ENCODE measurements at regions not wholly inside any gene's neighbourhood (a gene's known extent, or its start where the extent isn't known, plus 50 kb on each side); places are given as distances from the start of the nearest gene placed in this dataset.

DNA sequence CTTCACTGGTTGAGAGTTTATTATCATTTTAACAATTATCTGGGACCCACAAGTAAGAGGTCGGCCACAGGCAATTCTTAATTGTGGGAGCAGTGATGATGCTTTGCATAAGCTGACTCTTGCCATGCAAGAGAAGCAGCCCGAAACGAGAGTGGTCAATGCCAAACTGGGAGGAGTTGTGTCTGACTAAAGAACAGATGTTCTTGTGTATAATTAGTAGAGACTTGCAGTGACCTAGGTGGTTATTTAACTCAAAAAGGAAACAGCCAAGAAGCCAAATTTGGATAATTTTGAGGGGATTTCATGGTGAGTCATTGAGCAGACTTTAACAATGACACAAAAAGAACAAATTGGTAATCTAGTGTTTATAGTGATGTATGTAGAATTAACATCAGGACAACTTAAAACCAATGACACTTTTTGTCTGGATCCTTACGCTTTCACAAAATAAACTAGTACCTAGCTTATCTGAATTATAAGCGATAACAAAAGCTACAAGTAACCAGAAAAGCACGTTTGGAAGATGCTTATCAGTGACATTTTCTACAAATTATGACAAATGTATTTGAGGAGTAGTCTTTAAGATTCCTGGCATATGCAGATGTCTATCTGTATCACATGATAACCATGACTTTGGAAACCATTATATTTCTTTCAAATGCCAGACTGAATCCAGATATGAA, 184.7 kb upstream of the DLGAP1 start:
- peaks cover 8% of the 10 kb centered on the region for H3K4me1 Mint-ChIP-seq (ENCODE audit: low read depth)
- H3K27me3 Mint-ChIP-seq (ENCODE audit: low read depth), result no peaks in the 10 kb centered on the region
- H3K4me3 Mint-ChIP-seq (ENCODE audit: unreplicated experiment), result no peak overlapping the region
- H3K36me3 Mint-ChIP-seq (ENCODE audit: low read depth), result no peaks in the 10 kb centered on the region
- H3K9me3 Mint-ChIP-seq (ENCODE audit: low read depth), result peaks cover 7% of the 10 kb centered on the region
- no peak for DNase-seq (ENCODE audit: low spot score)
- H3K27ac Mint-ChIP-seq (ENCODE audit: unreplicated experiment), result no peak overlapping the region
- TF ChIP-seq, protein P1, sequence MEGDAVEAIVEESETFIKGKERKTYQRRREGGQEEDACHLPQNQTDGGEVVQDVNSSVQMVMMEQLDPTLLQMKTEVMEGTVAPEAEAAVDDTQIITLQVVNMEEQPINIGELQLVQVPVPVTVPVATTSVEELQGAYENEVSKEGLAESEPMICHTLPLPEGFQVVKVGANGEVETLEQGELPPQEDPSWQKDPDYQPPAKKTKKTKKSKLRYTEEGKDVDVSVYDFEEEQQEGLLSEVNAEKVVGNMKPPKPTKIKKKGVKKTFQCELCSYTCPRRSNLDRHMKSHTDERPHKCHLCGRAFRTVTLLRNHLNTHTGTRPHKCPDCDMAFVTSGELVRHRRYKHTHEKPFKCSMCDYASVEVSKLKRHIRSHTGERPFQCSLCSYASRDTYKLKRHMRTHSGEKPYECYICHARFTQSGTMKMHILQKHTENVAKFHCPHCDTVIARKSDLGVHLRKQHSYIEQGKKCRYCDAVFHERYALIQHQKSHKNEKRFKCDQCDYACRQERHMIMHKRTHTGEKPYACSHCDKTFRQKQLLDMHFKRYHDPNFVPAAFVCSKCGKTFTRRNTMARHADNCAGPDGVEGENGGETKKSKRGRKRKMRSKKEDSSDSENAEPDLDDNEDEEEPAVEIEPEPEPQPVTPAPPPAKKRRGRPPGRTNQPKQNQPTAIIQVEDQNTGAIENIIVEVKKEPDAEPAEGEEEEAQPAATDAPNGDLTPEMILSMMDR (IDR thresholded peaks at IDR 0.05), result no peak

DNA sequence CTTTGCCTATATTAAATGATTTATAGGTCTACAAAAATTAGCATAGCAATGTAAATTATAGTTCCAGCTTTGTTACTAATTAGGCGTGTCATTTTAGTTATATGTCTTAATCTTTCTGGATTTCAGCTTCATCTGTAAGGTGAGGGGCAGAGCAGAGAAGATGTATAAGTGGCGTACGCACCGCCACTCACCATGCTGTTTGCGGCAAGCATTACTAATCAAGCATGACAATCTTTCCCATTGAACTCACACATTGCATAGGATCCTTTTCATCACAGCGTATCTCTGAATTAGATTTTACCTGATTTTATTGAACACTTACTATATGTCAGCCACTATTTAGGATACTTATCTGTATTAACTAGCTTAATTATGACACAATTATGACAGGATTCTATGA, 183.6 kb upstream of the DLGAP1 start:
- H3K27me3 Mint-ChIP-seq (ENCODE audit: low read depth), result no peaks in the 10 kb centered on the region
- H3K4me3 Mint-ChIP-seq (ENCODE audit: unreplicated experiment), result no peak overlapping the region
- H3K4me1 Mint-ChIP-seq (ENCODE audit: low read depth), result peaks cover 8% of the 10 kb centered on the region
- TF ChIP-seq, protein P1 (IDR thresholded peaks at IDR 0.05), result no peak
- H3K27ac Mint-ChIP-seq (ENCODE audit: unreplicated experiment), result no peak overlapping the region
- H3K9me3 Mint-ChIP-seq (ENCODE audit: low read depth), result peaks cover 14% of the 10 kb centered on the region
- no peak for DNase-seq (ENCODE audit: low spot score)
- H3K36me3 Mint-ChIP-seq (ENCODE audit: low read depth), result no peaks in the 10 kb centered on the region

DNA sequence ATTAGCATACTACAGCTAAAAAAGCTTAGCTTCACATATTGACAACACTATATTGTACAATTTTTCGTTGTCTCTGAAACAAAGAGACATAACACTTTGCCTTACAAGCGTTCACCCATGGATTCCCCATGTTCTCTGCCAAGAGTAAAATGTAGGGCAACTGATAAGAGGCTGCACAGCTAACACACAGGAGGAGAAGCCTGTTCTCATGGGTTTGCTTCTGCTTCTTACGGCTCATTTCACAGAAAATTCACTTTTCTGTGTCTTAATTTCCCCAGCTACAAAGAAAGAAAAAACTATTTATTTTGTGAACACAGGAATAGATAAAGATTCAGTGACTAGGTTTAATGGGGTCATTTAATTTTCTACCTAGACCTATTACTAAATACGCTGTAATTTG, 182.8 kb upstream of the DLGAP1 start:
- Mint-ChIP-seq H3K9me3 (ENCODE audit: low read depth) (peaks cover 16% of the 10 kb centered on the region), H3K4me1 (ENCODE audit: low read depth) (peaks cover 8% of the 10 kb centered on the region), H3K27ac (ENCODE audit: unreplicated experiment) (no peak overlapping the region), H3K4me3 (ENCODE audit: unreplicated experiment) (no peak overlapping the region), H3K27me3 (ENCODE audit: low read depth) (no peaks in the 10 kb centered on the region), H3K36me3 (ENCODE audit: low read depth) (no peaks in the 10 kb centered on the region)
- DNase-seq (ENCODE audit: low spot score), result no peak
- TF ChIP-seq, protein P1 (IDR thresholded peaks at IDR 0.05), result no peak

DNA sequence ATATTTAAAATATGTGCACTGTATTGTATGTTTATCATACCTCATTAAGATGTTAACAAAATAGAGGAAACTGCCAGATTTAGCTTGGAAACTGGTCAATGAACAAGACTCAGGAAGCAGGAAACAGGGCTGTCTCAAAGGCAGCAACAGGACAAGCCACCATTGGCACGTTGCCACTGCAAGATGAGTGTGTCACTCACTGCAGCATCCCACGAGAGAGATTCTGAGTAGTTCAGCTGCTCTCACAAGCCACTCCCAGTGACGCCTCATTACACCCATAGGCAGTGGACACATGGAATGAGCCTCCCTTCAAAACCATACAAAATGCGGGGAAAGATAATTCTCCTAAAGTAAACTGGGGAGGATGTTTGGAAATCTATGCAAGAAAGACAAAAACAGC, 181.9 kb upstream of the DLGAP1 start:
- H3K36me3 Mint-ChIP-seq (ENCODE audit: low read depth), result no peaks in the 10 kb centered on the region
- TF ChIP-seq, protein P1 (IDR thresholded peaks at IDR 0.05), result no peak
- no peak overlapping the region for H3K27ac Mint-ChIP-seq (ENCODE audit: unreplicated experiment)
- no peak overlapping the region for H3K4me3 Mint-ChIP-seq (ENCODE audit: unreplicated experiment)
- no peaks in the 10 kb centered on the region for H3K27me3 Mint-ChIP-seq (ENCODE audit: low read depth)
- DNase-seq (ENCODE audit: low spot score), result no peak
- H3K4me1 Mint-ChIP-seq (ENCODE audit: low read depth), result peaks cover 8% of the 10 kb centered on the region
- peaks cover 18% of the 10 kb centered on the region for H3K9me3 Mint-ChIP-seq (ENCODE audit: low read depth)

DNA sequence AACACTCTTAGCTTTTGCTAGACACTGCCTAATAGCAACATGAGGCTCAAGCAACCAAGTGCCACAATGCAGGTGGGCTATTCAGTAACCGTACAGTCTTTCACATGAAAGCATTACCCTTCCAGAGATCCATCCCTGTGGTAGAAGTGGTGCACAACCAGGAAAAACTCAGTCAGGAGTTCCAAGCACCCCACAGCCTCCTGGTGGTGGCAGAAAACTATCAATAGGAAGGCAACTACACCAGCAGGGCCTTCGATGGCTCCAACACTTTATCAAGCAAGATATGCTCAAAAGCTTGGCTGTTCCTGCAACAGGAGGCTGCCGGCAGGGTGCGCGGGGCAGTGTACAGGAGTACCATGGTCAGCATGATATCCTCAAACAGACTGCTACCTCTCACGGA, 176.1 kb upstream of the DLGAP1 start:
- Mint-ChIP-seq H3K9me3 (ENCODE audit: low read depth) (peaks cover 14% of the 10 kb centered on the region), H3K27ac (ENCODE audit: unreplicated experiment) (no peak overlapping the region), H3K4me3 (ENCODE audit: unreplicated experiment) (no peak overlapping the region), H3K36me3 (ENCODE audit: low read depth) (no peaks in the 10 kb centered on the region), H3K27me3 (ENCODE audit: low read depth) (no peaks in the 10 kb centered on the region), H3K4me1 (ENCODE audit: low read depth) (no peaks in the 10 kb centered on the region)
- TF ChIP-seq, protein P1 (IDR thresholded peaks at IDR 0.05), result no peak
- DNase-seq (ENCODE audit: low spot score), result no peak
